GM13976 (cell line): ENCODE measurements at regions not wholly inside any gene's neighbourhood (a gene's known extent, or its start where the extent isn't known, plus 50 kb on each side); places are given as distances from the start of the nearest gene placed in this dataset.
"Not testable (repeated sequence)": the region's sequence is repeated elsewhere in the genome, so short reads cannot be mapped to it uniquely, and the experiment has no call there.

ENCODE experiments used
- DNase-seq: peaks from one replicate; pipeline ENCODE4 v3.0.0; 2012; ENCODE audit warnings: low spot score
- in situ Hi-C: fragments of 300-500 bp; cut with MboI; formaldehyde crosslinking; loops from one replicate; pipeline ENCODE4 v1.12.0; 2022; ENCODE audit warnings: low sequenced_read_pairs, mixed read lengths, inconsistent platforms; ENCODE audit not compliant: unreplicated experiment
- TF ChIP-seq, protein P1 (sequence below): IDR thresholded peaks from 2 replicates; pipeline ENCODE4 v1.5.1; 2012; ENCODE audit warnings: borderline replicate concordance, mild to moderate bottlenecking; ENCODE audit not compliant: insufficient read depth; ENCODE audit errors: extremely low read depth, missing control alignments, control extremely low read depth

DNA sequence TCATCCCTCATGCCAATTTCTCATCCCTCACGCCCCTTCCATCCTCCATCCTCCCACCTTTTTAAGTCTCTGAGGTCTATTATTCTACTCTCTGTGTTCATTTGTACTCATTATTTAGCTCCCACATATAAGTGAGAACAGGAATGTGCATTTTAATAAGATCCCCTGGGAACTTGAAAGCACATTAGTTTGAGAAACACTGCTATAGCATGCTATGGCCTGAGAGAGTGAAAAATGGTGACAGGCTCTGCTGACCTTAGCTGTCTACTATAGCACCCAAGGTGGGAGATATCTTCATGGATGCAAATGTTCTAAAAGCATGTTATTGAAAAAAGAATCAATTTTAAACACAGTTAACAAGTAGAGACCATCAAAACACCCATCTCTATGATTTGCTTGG is 712.0 kb downstream of the TFAP2A start:
- TF ChIP-seq, protein P1, sequence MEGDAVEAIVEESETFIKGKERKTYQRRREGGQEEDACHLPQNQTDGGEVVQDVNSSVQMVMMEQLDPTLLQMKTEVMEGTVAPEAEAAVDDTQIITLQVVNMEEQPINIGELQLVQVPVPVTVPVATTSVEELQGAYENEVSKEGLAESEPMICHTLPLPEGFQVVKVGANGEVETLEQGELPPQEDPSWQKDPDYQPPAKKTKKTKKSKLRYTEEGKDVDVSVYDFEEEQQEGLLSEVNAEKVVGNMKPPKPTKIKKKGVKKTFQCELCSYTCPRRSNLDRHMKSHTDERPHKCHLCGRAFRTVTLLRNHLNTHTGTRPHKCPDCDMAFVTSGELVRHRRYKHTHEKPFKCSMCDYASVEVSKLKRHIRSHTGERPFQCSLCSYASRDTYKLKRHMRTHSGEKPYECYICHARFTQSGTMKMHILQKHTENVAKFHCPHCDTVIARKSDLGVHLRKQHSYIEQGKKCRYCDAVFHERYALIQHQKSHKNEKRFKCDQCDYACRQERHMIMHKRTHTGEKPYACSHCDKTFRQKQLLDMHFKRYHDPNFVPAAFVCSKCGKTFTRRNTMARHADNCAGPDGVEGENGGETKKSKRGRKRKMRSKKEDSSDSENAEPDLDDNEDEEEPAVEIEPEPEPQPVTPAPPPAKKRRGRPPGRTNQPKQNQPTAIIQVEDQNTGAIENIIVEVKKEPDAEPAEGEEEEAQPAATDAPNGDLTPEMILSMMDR = no peak
- no peak for DNase-seq
- in situ Hi-C loops = no loop called here

DNA sequence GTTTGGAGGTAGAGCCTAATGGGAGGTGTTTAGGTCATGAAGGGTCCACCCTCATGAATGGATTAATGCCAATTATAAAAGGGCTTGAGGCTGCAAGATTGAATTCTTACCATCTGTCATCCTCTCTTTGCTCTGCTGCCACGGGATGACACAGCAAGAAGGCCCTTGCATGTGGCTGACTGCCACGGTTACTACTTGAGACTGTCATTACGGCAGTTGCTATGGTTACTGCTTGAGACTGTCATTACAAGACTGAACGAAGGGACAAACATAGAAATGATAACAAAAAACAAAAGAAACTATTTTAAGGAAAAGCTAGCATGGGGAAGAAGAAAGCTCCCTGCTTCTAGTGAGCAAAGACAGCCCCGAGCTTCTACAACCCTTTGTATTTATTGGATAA is 715.0 kb downstream of the TFAP2A start:
- in situ Hi-C loops = no loop called here
- DNase-seq = no peak
- TF ChIP-seq, protein P1 = no peak

DNA sequence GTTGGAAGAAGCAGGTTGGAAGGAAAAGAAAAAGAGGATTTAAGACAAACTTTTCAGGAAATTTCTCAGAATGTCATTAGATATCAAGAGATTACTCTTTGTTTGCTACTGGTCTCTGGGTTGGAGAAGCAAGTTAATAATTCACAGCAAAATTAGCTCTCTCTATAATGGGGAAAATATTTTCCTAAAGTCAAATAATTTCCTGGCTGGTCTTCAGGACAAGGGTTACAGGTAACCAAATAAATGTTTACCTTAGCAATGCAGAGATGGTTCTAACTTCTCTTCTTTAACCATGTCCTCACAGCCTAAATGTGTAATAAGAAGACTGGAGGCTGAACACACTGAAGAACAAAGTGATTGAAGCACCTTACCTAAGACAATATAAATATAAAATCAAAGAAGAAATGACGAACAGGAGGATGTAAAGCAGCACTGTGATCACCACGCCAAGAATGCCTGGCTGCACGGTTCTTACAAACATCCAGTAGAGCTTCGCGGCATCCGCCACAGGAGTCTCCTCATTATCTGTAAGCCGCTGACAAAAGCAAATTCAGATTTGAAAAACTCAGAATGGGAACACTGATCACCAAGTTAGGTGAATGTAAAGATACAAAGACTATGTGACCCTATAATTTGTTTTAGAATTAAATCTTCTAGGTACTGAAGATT is 717.5 kb downstream of the TFAP2A start:
- in situ Hi-C loops = no loop called here
- TF ChIP-seq, protein P1 = no peak
- no peak for DNase-seq

DNA sequence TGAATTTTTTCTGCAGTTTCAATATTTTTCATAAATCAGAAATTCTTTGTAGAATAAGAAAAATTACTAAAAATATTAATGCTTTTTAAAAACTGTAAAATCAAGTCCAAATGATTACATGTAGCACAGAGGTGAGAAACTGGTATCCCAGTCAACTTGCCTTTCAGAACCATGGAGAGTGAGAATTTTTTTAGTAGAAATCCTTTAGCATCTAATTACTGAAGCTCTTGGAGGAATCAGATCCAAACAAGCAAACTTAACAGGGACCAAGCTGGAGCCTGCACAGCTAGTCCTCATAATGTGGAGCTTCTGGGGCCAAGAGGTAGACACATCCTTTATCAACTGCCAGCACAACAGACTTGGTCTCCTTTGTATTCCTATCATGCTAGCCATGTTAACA is 724.5 kb downstream of the TFAP2A start:
- DNase-seq = no peak
- TF ChIP-seq, protein P1 = no peak
- in situ Hi-C loops = no loop called here

DNA sequence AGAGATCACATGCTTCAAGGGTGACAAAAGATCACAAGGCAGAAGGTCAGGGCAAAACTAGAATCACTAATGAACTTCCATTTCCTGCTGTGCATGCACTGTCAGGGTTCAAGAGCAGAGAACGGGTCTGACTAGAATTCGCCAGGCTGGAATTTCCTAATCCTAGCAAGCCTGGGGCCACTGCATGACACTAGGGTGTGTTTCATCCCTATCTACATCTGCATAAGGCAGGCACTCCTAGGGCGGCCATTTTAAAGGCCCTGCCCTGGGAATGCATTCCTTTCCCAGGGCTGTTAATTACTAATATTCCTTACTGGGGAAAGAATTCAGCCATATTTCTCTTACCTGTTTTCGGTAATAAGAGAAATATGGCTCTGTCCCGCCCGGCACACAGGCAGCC is 734.1 kb downstream of the TFAP2A start:
- in situ Hi-C loops, DNase-seq: not testable (repeated sequence)

DNA sequence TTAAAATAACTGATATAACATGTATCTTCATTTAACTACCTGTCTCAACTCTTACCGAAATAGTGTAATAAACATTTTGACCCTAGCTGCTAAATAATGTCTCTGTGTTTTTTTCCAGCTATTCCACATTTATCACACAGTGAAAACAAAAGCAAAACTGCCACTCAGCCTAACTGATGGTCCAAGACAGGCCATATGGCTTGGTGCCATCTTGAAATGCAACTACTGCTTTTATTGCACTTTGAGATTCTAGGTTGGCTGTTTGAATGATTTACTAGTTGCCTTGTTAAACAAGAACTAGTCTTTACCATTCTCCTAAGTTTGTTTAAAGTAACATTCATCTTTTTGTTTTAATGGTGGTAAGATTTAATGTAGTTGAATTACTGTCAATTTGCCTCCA is 739.8 kb downstream of the TFAP2A start:
- in situ Hi-C loops = no loop called here
- DNase-seq = no peak
- TF ChIP-seq, protein P1 = no peak

DNA sequence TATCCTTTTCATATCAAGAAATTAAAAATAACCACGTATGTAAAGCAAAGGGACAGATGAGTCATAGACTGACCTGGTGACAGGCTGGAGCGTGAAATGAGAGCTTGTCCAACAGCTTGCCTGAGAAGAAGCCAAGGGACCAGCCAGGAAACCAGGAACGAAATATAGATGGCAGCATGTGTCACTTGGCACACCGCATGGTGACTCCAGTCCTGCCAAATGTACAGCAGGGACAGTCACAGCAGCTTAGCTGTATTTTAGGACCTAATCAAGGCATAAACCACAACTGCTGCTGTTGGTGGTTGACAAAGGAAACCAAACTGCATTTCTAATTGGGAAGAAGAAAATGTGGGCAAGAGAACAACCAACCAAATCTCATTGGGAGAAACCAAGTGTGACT is 755.0 kb downstream of the TFAP2A start:
- TF ChIP-seq, protein P1 = no peak
- in situ Hi-C loops = no loop called here
- no peak for DNase-seq
